Breast epithelium (tissue), 3 donors: ENCODE measurements at regions not wholly inside any gene's neighbourhood (a gene's known extent, or its start where the extent isn't known, plus 50 kb on each side); places are given as distances from the start of the nearest gene placed in this dataset.

Experiments used
- POLR2A ChIP-seq: fragments of 450-650 bp; IDR thresholded peaks from one replicate; pipeline ENCODE4 v1.6.1; 2016; ENCODE audit warnings: antibody characterized with exemption, mild to moderate bottlenecking, moderate library complexity
- POLR2AphosphoS5 ChIP-seq, 3 donors: sonication (generic); formaldehyde crosslinking; IDR thresholded peaks; one replicate each; pipeline ENCODE4 v1.6.1; 2017; ENCODE audit warnings: antibody characterized with exemption in 3 of 3
- TF ChIP-seq, protein P1 (sequence below), 3 donors: fragments of 450-650 bp; IDR thresholded peaks; one replicate each; pipeline ENCODE4 v1.5.1; 2016 to 2017; ENCODE audit warnings: antibody characterized with exemption in 3 of 3, mild to moderate bottlenecking in 3 of 3, moderate library complexity in 3 of 3

DNA sequence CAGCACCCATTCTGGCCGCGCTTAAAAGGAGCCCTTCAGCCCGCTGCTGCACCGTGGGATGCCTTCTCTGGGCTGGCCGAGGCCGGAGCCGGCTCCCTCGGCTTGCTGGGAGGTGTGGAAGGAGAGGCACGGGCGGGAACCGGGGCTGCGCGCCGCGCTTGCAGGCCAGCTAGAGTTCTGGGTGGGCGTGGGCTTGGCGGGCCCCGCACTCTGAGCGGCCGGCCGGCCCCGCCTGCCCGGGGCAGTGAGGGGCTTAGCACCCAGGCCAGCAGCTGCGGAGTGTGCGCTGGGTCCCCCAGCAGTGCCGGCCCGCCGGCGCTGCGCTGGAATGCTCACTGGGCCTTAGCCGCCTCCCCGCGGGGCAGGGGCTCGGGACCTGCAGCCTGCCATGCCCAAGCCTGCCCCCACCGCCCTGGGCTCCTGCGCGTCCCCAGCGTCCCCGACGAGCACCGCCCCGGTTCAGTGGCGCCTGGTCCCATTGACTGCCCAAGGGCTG lies 111.3 kb downstream of the PCDH18 start:
- TF ChIP-seq POLR2A (no peak), POLR2AphosphoS5 (IDR thresholded peaks at IDR 0.05) (no peak)
- TF ChIP-seq, protein P1, sequence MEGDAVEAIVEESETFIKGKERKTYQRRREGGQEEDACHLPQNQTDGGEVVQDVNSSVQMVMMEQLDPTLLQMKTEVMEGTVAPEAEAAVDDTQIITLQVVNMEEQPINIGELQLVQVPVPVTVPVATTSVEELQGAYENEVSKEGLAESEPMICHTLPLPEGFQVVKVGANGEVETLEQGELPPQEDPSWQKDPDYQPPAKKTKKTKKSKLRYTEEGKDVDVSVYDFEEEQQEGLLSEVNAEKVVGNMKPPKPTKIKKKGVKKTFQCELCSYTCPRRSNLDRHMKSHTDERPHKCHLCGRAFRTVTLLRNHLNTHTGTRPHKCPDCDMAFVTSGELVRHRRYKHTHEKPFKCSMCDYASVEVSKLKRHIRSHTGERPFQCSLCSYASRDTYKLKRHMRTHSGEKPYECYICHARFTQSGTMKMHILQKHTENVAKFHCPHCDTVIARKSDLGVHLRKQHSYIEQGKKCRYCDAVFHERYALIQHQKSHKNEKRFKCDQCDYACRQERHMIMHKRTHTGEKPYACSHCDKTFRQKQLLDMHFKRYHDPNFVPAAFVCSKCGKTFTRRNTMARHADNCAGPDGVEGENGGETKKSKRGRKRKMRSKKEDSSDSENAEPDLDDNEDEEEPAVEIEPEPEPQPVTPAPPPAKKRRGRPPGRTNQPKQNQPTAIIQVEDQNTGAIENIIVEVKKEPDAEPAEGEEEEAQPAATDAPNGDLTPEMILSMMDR (IDR thresholded peaks at IDR 0.05) = no peak
